ENCODE measurements at regions not wholly inside any gene's neighbourhood (a gene's known extent, or its start where the extent isn't known, plus 50 kb on each side); places are given as distances from the start of the nearest gene placed in this dataset.
A peak's percentile ranks its signal among the peaks of the same experiment; 100 is the strongest.

GRCh38 chr15:99485153-99485961, 80.4 kb upstream of the MEF2A start (continued):
- TF ChIP-seq FOXM1 (IDR thresholded peaks at IDR 0.05; ENCODE audit: low read depth, low read length) (no peak), TCF7 (IDR thresholded peaks at IDR 0.05; ENCODE audit: borderline replicate concordance) (no peak)

DNA sequence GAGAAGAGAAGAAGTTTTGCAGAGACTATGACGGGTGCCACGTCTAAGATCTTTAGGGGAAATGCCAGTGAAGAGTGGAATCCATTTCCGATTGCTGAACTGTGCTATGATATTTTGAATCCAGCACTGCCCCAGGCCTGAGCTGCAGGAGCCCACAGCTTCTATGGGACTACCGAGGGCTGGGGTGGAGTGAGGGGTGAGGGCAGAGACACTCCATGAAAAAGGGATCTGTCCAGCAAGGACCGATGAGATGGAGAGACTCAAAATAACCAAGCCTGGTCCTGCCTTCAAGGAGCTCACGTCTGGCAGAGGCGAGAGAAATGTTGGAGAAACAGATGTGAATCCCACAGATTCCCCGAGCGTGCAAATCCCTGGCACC, 79.8 kb upstream of the MEF2A start:
- SMC1A ChIA-PET (ENCODE audit: uncharacterized antibody, unreplicated experiment): interaction anchor here (1.1 to 1.6 kb wide), 2 partner anchors 9 to 29 kb away, joined by 3 to 4 read pairs; no protein-coding TSS in a partner anchor
- Histone ChIP-seq H3K9ac (ENCODE audit: control insufficient read depth, insufficient read depth, low read length) (no peak overlapping the region), H3K4me3 (no peak overlapping the region), H3K4me2 (ENCODE audit: control insufficient read depth, insufficient read depth) (peak overlapping the region; percentile 65; the same call in 1 of the 2 replicates), H3K36me3 (ENCODE audit: control insufficient read depth in 2 of 2, insufficient read depth in 2 of 2, low read length in 1 of 2) (no peaks in the 10 kb centered on the region), H3K79me2 (ENCODE audit: control insufficient read depth, insufficient read depth, low read length) (no peaks in the 10 kb centered on the region), H3K27me3 (replicated peaks in 1 of 2; ENCODE audit: control insufficient read depth in 2 of 2, insufficient read depth in 2 of 2, low read length in 1 of 2) (no peaks in the 10 kb centered on the region), H4K20me1 (ENCODE audit: control insufficient read depth, insufficient read depth) (no peaks in the 10 kb centered on the region), H3K9me3 (replicated peaks; ENCODE audit: control insufficient read depth, insufficient read depth, low read length) (no peaks in the 10 kb centered on the region), H2AFZ (ENCODE audit: control insufficient read depth, low read depth, low read length) (peak overlapping the region; percentile 68), H3K4me1 (ENCODE audit: control insufficient read depth, insufficient read depth, low read length) (peaks cover 6% of the 10 kb centered on the region; the same call in 1 of the 2 replicates), H3K27ac (ENCODE audit: control insufficient read depth, insufficient read depth) (no peak overlapping the region)
- RAD21 ChIA-PET (ENCODE audit: unreplicated experiment): interaction anchor here (1.3 kb wide), 1 partner anchor 9 kb away, joined by 4 read pairs; no protein-coding TSS in a partner anchor
- 51% methylated on average over 9 of the region's 9 CpGs for WGBS (ENCODE audit: insufficient coverage, insufficient replicate concordance, low lambda C conversion rate, missing lambda C conversion rate)
- POLR2A ChIA-PET: no interaction called here
- DNase-seq (ENCODE audit: low read depth, low spot score): no peak
- intact Hi-C loops (cut with micrococcal nuclease; ENCODE audit: unreplicated experiment): no loop called here
- no peak for ATAC-seq
- no TSS peak for BruUV-seq (replicated peaks)
- in situ Hi-C loops (cut with MboI): no loop called here
- CTCF ChIA-PET: interaction anchor here (1.4 kb wide), 1 partner anchor 8 kb away, joined by 3 read pairs; no protein-coding TSS in a partner anchor
- FAIRE-seq: no peak
- TF ChIP-seq RAD21 (IDR thresholded peaks at IDR 0.05; ENCODE audit: insufficient read depth, low read depth, low read length): no peak
- peak; percentile 59 for TF ChIP-seq REST (IDR thresholded peaks at IDR 0.05; ENCODE audit: low read depth, low read length)
- no peak for TF ChIP-seq RELA (IDR thresholded peaks at IDR 0.05; ENCODE audit: borderline replicate concordance, partially characterized antibody)
- TF ChIP-seq, protein P1, sequence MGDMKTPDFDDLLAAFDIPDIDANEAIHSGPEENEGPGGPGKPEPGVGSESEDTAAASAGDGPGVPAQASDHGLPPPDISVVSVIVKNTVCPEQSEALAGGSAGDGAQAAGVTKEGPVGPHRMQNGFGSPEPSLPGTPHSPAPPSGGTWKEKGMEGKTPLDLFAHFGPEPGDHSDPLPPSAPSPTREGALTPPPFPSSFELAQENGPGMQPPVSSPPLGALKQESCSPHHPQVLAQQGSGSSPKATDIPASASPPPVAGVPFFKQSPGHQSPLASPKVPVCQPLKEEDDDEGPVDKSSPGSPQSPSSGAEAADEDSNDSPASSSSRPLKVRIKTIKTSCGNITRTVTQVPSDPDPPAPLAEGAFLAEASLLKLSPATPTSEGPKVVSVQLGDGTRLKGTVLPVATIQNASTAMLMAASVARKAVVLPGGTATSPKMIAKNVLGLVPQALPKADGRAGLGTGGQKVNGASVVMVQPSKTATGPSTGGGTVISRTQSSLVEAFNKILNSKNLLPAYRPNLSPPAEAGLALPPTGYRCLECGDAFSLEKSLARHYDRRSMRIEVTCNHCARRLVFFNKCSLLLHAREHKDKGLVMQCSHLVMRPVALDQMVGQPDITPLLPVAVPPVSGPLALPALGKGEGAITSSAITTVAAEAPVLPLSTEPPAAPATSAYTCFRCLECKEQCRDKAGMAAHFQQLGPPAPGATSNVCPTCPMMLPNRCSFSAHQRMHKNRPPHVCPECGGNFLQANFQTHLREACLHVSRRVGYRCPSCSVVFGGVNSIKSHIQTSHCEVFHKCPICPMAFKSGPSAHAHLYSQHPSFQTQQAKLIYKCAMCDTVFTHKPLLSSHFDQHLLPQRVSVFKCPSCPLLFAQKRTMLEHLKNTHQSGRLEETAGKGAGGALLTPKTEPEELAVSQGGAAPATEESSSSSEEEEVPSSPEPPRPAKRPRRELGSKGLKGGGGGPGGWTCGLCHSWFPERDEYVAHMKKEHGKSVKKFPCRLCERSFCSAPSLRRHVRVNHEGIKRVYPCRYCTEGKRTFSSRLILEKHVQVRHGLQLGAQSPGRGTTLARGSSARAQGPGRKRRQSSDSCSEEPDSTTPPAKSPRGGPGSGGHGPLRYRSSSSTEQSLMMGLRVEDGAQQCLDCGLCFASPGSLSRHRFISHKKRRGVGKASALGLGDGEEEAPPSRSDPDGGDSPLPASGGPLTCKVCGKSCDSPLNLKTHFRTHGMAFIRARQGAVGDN (IDR thresholded peaks at IDR 0.05): no peak
- TF ChIP-seq, protein P2, sequence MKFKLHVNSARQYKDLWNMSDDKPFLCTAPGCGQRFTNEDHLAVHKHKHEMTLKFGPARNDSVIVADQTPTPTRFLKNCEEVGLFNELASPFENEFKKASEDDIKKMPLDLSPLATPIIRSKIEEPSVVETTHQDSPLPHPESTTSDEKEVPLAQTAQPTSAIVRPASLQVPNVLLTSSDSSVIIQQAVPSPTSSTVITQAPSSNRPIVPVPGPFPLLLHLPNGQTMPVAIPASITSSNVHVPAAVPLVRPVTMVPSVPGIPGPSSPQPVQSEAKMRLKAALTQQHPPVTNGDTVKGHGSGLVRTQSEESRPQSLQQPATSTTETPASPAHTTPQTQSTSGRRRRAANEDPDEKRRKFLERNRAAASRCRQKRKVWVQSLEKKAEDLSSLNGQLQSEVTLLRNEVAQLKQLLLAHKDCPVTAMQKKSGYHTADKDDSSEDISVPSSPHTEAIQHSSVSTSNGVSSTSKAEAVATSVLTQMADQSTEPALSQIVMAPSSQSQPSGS (IDR thresholded peaks at IDR 0.05; ENCODE audit: low read length): no peak
- no peak for TF ChIP-seq RB1 (IDR thresholded peaks at IDR 0.05; ENCODE audit: borderline replicate concordance)
